Renal cortical epithelial cell (primary cell): ENCODE measurements at regions not wholly inside any gene's neighbourhood (a gene's known extent, or its start where the extent isn't known, plus 50 kb on each side); places are given as distances from the start of the nearest gene placed in this dataset.
A peak's percentile ranks its signal among the peaks of the same experiment; 100 is the strongest.

Experiments
- DNase-seq: peaks from one replicate; pipeline ENCODE4 v3.0.0-alpha.2; 2011; ENCODE audit warnings: low read depth

DNA sequence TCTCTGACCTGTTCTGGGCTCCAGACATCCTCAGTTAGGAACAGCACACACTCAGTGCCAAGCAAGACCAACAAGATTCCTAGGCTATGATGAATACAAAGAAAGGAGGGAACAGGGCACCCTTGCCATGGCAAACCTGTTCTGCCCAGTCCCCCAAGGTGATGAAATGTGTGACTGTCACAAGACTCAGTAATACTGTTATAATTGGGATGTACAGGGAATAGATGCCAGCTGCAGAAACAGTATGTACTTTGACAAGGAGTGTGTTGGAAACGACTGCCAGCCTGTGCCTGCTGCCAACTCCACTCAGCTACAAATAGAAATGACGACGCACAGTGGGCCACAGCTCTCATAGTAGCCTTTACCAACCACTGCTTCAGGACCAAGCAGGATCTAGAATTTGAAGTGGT lies 453.0 kb downstream of the EFNA5 start:
- DNase-seq, result peak; percentile 76

DNA sequence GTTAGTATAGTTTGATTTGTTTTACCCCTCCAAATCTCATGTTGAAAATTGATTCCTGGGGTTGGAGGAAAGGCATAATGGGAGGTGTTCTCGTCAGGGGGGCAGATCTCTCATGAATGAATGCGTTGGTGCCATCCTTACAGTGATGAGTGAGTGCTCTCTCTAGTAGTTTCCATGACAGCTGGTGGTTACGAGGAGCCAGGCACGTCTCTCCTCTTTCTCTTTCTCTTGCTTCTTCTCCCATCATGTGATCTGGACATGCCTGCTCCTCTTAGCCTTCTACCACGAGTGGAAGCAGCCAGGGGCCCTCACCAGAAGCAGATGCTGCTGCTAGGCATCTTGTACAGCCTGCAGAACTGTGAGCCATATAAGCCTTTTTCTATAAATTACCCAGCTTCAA lies 454.1 kb downstream of the EFNA5 start:
- DNase-seq, result no peak

DNA sequence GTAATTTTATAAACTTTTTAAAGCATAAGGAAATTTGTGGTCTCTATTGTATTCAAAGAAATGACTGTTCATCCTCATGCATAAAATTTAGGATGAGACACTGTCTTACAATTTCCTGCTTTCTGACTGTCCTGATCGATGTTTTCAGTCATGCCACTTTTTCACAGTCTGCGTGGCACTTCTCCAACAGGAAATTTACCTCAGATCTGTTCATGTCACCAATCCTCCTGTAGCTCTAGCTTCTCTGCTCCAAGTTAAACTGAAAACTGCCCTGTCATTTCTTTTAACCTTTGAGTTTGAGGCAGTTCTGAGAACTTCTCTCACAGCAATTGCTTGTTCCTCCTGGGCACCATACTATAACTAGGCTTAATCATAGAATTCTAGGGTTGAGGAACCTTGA lies 455.1 kb downstream of the EFNA5 start:
- DNase-seq, result peak; percentile 18

DNA sequence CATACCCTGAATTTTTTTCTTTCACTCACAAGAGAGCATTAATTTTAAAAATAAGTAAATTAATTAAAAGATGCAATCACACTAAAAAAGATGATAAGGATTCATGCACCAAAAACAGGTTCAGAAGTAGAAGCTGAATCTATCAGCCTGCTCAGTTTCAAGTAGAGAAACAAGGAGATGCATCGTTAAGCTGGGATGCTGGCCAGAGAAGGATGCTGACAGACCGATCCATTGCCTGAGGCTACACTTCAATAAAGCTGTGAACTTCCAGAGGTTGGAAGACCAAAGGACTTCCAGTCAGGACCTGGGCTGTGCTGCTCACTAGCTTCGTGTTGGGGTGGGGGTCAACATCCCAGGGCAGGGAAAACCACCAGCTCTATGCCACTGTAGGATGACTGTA lies 457.7 kb downstream of the EFNA5 start:
- peak; percentile 38 for DNase-seq

DNA sequence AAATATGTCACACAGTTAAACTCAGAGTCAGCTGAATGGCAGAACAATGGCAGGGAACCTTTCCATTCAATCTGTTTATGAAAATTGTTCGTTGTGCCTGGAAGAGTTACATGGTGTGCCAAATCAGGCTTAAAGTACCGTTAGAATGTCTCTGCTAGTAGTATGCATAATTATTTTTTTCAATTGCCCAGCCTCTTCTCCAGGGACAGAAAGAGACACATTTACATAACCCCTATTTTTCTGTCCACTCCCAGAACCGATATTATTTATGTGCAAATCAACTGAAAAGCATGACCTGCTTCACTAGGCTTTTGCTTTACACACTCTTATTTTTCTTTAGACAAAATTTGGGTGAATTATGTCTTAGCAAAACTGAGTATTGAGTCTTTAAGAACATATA lies 459.1 kb downstream of the EFNA5 start:
- no peak for DNase-seq

DNA sequence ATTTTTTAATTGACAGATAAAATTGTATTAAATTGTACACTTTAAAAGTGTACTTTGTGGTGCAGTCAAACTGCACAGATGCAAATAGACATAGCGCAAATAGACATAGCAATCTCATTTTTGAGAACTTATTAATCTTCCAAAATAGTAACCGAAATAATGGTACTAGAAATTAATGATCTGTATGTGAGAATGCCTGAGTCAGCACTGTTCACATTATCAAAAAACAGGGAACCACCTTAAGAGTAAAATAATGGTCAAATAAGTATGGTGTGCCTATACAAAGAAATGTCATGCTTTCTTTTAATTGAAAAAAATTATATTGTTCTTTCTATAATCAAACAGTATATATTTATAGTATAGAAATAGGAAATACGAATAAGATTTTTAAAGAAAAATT lies 461.9 kb downstream of the EFNA5 start:
- DNase-seq, result no peak

DNA sequence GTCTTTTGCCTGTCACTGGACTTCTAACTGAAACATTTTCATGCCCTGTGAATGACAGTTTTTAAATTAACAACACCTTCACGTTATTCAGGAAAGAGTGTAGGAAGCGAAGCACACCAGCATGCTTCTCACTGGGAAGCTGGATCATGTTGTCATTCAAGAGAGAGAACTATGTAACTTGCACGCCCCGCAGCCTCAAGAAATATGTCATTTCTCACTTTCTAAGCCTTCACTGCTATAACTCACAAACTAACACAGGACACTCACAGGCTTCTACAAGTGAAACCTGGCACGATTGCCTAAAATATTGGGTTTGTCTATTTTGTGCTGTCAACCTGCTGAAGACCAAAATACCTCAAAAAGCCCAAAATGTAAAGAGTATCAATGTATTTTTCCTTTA lies 466.3 kb downstream of the EFNA5 start:
- DNase-seq, result no peak

DNA sequence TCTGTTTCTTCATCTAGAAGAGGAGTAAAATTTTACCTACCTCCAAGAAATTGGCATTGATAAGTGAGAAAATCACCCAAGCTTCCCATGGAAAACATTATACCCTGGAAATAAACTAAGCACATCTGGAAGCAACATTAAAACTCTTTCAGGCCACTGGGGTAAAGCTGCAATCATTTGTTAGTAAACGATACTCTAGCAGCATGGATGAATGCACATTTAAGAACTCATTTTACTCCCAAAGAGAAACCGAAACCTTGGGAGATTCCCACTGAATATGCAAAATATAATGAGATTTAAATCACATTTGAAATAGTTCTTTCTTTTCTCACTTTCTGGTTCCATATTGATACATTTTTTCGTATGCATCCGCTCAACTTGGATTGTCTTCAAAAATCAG lies 467.5 kb downstream of the EFNA5 start:
- DNase-seq, result peak; percentile 33

DNA sequence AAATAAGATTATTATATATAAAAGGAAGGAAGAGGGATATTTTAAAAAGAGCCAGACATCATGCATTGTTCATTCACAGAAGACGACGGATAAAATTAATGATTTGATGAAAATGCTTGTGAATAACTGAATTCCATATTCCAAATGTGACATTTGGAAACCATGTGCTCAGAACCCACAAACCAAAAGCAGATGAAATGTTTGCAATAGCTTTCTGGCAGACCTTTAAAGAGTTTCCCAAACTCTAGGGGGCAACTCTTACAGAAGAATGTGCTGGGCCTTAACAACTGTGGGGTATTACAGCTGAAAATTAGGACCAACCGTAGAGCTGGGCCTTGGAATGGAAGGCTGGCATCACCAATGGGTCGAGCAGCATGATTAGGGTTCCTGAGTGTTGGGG lies 471.0 kb downstream of the EFNA5 start:
- DNase-seq, result no peak

DNA sequence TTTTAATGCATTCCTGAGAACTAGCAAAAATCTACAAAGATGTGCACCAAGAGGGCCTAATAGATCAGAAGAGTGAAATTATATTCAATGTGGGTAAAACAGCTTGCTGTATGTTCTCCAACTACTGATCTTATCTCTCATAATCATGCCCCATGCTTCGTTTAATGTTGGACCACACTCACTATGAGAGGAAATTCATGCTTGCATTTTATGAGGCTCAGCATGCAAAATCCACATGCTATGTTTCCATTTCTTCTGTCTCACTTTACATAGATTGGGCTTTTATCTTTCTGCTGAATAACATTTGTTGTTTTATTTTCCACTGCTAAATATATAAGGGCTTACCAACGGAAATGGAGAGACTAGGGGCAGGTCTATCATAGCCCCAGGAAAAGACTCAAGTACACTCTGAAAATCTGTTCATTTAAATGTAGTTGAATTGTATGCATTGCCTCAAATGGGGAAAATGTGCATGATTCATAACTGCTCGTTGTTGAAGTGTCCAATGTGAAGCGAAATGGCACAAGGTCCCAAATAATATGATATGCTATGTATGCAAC lies 474.2 kb downstream of the EFNA5 start:
- DNase-seq, result no peak

DNA sequence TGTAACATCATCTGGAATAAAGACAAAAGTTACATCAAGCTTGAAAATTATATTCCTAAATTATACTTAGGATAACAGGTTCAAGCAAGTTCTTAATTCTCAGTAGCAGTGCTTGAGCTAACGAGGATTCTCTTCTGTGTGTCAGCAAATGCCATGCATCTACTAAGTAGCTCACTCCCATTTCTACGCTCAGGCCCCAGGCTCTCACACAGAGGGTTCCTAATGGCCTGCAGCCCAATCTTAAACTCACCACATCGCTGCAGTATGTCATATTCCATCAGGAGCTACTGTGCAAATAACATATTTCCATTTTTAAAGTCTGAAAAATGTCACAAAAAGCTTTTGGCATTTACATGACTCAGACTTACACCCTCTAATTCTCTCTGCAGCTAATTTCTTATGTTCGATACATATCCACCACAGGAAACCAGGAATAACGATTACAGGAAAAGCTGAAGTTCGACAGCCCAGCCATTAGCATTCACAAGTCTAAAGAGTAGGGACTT lies 474.8 kb downstream of the EFNA5 start:
- DNase-seq, result no peak

DNA sequence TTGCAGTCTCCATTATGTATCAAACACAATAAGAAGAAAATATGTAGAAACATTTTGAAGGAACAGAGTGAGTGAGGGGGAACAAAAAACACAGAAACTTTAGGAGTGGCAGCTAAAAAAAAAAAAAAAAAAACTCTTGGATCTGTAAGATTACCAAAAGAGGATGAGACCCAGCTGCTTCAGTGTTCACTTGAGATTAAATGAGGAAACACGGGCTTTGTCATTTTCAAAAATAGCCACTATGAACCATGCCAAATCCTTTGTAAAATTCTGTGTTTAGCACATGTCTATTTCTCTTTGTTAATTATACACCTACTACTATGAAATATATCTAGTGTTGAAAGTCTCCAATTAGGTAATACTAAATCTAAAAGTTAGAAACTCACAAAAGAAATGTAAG lies 485.9 kb downstream of the EFNA5 start:
- no peak for DNase-seq

DNA sequence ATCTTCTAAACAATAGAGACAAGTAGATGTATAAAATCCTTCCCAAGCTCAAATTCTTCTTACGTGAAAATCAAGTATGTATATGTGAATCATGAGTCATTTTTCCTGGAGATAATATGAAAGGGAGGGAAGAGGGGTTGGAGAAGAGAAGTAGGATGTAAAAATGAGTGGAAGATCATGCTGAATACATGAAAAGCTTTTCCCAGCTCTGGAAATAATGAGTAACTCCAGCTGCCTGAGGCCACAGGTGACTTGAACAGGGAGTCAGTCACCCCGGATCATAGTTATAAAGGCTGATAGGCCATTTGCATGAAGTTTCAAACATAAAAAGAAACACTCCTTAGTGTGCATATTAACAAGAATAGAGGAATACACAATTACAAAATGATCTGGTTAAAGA lies 486.7 kb downstream of the EFNA5 start:
- DNase-seq, result peak; percentile 69

DNA sequence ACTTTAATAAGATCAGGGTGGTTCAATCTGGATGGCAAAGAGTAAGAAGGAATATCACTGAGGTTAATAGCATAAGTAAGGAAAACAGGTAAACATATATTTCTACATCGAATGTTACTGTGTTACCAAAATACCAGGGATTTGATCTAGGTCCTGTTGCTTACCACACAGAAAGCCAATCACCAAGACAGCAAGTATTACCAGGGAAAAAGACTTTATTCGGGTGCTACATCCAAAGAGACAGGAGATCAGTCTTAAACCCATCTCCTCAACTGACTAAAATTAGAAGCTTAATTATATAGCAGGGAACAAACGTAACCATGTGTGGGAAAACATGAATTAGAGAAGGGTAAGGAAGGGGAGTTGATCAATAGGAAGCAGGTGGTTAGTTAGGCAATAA lies 500.1 kb downstream of the EFNA5 start:
- no peak for DNase-seq

DNA sequence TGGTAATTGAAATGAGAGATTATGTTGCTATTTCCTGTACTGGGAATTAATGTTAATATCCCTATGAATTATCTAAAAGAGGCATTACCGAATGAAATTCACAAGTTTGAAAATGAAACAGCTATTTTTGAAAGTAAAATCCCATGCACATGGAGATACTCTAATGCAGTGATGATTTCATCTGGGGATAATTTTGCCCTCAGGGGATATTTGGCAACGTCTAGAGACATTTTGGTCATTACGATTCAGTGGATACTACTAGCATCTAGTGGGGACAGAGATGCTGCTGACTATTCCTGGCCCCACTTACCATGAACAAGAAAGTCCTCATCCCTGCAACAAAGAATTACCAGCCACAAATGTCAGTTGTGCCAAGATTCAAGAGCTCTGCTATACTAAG lies 500.9 kb downstream of the EFNA5 start:
- DNase-seq, result no peak

DNA sequence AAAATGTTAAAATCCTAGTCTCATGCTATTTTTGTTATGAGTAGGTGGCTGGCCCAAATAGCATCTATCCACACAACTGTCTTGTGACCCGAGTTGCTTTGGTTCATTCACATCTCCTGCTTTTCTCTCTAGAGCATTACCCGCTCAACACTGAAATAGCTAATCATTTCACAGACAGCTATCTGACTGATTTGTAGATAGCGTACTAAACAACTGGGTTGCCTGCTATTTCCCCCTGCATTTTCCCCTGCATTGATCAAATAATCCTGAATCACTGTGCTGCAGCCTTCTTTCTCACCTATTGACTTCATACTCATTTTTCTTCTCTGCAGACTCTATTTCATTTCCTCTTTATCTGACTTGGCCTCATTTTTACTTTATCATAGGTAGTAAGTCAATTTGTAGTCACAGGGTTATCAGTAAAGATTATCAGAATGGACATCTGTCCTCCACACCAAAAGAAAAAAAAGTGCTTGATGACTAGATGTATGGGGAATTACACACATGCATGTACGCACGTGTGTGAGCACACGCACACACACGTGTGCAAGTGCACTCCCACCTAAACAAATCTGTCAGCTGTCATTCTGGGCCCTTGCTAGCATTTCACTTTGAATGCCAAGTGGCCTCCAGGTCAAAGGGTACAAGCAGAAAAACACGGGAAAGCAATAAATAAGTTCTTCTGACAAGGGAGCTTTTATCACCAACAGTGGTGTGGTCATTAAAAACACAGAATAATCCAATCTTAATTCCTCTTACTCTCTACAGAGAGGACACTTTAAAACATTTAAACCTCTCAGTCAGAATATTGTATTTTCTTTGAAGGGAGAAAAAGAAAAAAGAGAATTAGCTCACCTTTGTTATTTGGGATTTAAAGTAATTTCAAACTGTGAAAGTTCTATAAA lies 501.6 kb downstream of the EFNA5 start:
- no peak for DNase-seq

DNA sequence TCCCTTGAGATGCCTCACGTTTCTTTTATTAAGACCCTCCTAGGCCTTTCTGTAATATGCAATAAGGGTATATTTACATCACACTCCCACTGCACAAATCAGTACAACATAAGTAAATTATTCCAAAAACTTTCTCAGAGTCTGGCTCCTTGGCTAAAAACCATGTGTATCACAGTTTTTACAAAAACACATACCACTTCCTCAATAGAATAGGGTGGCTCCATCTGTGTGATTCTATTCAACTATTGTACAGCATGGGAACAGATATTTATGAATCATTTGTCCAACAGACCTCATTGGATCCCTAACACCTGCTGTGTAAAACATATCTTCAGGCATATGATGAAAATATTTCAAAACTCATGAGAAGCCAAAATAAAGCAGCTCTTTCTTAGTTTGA lies 502.7 kb downstream of the EFNA5 start:
- no peak for DNase-seq

DNA sequence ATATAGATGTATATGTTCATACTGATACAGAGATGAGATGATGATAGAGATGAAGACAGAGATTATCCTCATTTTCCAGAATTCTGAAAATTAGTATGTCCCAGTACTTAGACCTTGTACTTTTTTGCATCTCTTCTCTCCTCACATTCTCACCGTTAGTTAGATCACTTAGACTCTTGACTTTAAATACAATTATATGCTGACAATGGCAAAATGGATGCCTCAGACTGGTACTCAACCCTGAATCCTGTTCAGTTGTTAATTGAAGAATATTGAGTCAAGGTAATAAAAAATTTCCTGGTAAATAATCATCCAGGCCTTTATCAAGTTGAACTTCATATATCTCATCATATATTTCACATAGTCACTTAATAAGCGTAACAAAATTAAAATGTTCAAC lies 505.4 kb downstream of the EFNA5 start:
- no peak for DNase-seq

DNA sequence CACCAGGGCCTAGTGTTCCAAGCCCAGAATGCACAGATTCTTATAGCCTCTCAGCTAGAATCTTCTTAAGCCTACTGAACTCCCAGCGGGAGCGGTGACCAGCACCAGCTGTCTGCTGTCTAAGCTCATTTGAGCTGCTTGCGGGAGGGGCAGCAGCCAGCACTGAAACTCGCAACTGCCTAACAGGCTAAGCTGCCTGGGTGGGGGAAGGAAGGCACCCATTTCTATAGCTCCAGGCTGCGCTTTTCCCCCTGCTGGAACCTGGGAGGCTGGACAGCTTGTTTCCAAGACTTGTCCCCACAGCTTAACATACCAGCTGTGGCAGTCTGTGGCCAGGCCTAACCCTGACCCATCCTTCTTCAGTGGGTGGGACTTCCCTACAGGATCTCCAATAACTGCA lies 512.9 kb downstream of the EFNA5 start:
- no peak for DNase-seq

DNA sequence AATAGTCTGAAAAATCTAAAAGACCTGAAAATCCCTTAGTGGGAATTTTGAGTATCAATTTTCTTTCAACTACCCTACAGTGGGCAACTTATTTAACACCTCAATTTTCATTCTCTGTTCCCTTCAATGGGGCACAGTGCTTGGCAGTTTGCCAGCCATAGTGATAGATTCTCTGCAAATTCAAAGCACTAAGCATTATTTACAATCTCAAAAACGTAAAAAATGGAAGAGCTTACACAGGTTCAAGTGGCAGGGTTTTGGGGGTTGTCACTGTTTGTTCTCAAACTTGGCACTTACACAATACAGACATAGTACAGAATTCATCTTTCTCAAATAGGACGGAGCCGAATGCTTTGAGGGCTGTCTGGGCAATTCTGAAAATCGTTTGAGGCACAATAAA lies 515.0 kb downstream of the EFNA5 start:
- DNase-seq, result no peak

DNA sequence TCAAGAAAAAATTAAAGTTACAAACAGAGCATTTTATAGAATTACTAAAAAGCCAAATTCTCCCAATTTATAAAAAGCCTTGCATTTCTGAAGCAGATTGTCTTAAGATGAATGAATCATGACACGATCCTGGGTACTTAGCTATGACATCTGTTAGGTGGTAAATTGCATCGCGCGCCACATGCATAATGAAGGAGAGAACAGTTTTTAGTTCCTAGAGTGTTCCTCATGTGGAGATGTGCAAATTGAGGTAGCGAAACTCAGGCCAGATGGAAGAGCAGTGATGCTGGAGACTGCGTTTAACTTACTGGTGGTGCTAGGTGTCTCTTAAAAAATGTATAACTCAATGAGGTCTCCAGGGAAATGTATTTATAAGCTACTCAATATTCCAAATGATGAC lies 516.1 kb downstream of the EFNA5 start:
- DNase-seq, result no peak

DNA sequence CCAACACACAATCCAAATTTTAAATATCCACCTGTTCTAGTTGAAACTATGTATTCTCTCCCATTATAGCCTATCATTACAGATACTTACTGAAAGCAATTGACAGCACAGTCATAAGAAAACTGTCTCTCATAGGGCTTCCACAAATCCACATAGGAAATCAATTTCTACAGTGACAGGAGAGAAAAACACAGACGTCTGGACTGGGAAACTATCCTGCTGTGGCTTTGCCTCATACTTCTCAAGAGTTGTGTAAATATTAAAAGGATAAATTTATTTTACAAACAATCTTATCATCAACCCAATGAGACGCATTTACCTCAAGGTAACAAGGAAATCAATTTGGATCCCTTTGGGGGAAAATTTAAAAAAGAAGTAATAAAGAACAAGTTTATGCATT lies 517.5 kb downstream of the EFNA5 start:
- DNase-seq, result no peak

DNA sequence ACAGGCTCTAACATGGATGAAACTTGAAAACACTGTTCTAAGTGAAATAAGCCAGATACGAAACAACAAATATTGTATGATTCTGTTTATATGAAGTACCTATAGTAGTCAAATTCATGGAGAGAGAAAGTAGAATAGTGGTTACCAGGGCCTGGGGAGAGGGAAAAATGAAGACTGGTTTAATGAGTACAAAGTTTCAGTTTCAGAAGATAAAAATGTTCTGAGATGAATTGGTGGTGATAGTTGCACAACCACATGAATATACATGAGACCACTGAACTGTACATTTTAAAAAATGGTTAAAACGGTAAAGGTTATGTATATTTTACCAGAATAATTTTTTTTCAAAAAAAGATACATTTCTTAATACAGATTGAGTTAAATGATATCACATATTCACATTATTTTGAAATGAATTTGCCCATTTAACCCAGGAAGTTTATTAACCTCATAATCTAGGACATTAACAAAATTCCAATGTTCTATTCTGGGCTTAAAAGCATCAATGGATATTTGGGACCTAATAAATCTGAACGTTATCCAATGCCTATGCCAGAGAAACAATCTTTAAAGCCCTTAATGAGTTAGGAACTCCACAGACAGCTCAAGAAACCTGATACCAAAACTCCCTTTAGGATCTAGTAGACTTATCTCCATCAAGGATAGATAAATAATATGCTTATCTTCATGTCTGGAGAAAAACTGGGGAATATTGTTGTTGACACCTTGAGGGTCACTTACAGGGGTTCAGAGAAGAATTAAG lies 521.3 kb downstream of the EFNA5 start:
- DNase-seq, result peak; percentile 7
